ENCODE measurements at regions not wholly inside any gene's neighbourhood (a gene's known extent, or its start where the extent isn't known, plus 50 kb on each side); places are given as distances from the start of the nearest gene placed in this dataset.

DNA sequence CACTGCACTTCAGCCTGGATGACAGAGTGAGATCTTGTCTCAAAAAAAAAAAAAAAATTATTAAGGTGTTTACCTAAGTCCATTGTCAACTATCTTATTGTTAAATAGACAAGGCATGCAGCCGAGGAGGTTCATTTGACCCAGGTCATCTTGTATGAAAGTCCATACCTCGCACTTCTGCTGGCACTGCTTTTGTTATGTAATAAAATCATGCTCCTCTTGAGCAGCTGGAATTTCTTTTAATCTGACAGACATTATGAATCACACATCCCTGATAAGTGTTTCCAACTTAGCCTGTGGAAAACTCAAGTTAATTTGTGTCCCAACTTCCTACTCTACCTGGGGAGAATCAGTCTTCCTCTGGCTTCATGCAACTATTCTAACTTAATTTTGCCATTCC is 315.6 kb upstream of the KLF4 start:
- Histone ChIP-seq H3K9me1 (replicated peaks; ENCODE audit: control insufficient read depth, extremely low read depth, insufficient read depth, low read length) (no peaks in the 10 kb centered on the region), H3K27ac (ENCODE audit: insufficient read depth, low read depth, low read length) (no peak overlapping the region), H3K4me2 (ENCODE audit: insufficient read depth, low read length) (no peak overlapping the region), H3K27me3 (ENCODE audit: control insufficient read depth in 2 of 2, insufficient read depth in 2 of 2, low read length in 2 of 2) (peaks cover 0 to 1% of the 10 kb centered on the region in 2 experiments), H3K9ac (replicated peaks; ENCODE audit: extremely low read depth, insufficient read depth, low read length) (no peak overlapping the region), H4K20me1 (replicated peaks; ENCODE audit: control insufficient read depth, extremely low read depth, insufficient read depth, low read length) (no peaks in the 10 kb centered on the region), H2AFZ (ENCODE audit: low read depth, low read length) (no peak overlapping the region), H3K4me1 (ENCODE audit: control insufficient read depth, extremely low read depth, insufficient read depth, low read length) (no peaks in the 10 kb centered on the region), H3K36me3 (ENCODE audit: control insufficient read depth in 2 of 2, extremely low read depth in 1 of 2, insufficient read depth in 2 of 2, low read length in 2 of 2) (no peaks in the 10 kb centered on the region), H3K79me2 (ENCODE audit: control insufficient read depth, insufficient read depth, low read length) (no peaks in the 10 kb centered on the region), H3K4me3 (replicated peaks in 1 of 3; ENCODE audit: insufficient read depth in 1 of 3, low read depth in 1 of 3, low read length in 3 of 3) (no peak overlapping the region), H3K9me3 (replicated peaks; ENCODE audit: control insufficient read depth, insufficient read depth, low read length) (no peaks in the 10 kb centered on the region)
- intact Hi-C loops (cut with micrococcal nuclease) = no loop called here
- ChIA-PET POLR2A (no interaction called here), CTCF (no interaction called here)
- FAIRE-seq = no peak
- no TSS peak for BruUV-seq (replicated peaks)
- dilution Hi-C loops (cut with MboI; ENCODE audit: extremely low pct_ligation_motif_present, low sequenced_read_pairs) = no loop called here
- TF ChIP-seq MYC (IDR thresholded peaks at IDR 0.05; ENCODE audit: low read depth, low read length) = no peak
- TF ChIP-seq POLR2A (IDR thresholded peaks at IDR 0.05; ENCODE audit: low read depth, low read length) = no peak
- TF ChIP-seq, protein P1, sequence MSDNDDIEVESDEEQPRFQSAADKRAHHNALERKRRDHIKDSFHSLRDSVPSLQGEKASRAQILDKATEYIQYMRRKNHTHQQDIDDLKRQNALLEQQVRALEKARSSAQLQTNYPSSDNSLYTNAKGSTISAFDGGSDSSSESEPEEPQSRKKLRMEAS (IDR thresholded peaks at IDR 0.05; ENCODE audit: insufficient read depth, insufficient read length) = no peak
- no peak for TF ChIP-seq POLR2AphosphoS5 (IDR thresholded peaks at IDR 0.05; ENCODE audit: insufficient read depth, low read depth, low read length)
- TF ChIP-seq CTCF (IDR thresholded peaks at IDR 0.05; ENCODE audit: extremely low read depth in 1 of 2, insufficient read depth in 1 of 2, low read depth in 1 of 2, low read length in 2 of 2) = no peak
- TF ChIP-seq JUN (IDR thresholded peaks at IDR 0.05; ENCODE audit: borderline replicate concordance, insufficient read depth, insufficient read length, low read depth) = no peak
- no peak for TF ChIP-seq GATA2 (IDR thresholded peaks at IDR 0.05; ENCODE audit: insufficient read depth, insufficient read length, low read depth, low read length)
- no peak for TF ChIP-seq FOS (IDR thresholded peaks at IDR 0.05; ENCODE audit: borderline replicate concordance, insufficient read depth, low read length)
- TF ChIP-seq EZH2 (IDR thresholded peaks at IDR 0.05; ENCODE audit: borderline replicate concordance, low read depth, low read length, severe bottlenecking) = no peak
- no peak for DNase-seq (ENCODE audit: low read depth, low spot score)

All from endothelial cell of umbilical vein (primary cell).